ENCODE measurements at regions not wholly inside any gene's neighbourhood (a gene's known extent, or its start where the extent isn't known, plus 50 kb on each side); places are given as distances from the start of the nearest gene placed in this dataset.

DNA sequence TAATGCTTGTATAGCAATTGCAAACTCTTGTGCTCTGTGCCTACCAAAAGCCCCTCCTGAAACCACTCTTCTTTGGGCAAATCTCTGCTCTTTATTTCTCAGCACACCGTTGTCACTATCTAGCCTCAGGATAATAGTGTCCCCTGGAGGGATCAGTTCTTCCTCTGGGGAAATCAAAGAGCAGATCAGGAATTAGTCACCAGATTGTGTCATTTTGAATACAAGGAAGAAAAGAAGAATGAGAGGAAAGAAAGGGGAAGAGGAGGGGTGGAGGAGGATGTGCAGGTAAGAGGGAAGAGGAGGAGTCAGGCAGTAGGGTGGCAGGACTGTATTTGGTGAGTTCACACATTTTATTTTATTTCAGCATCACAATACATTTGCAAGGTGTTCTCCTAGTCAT is 256.4 kb downstream of the GRIN2B start:
- TF ChIP-seq, protein P1, sequence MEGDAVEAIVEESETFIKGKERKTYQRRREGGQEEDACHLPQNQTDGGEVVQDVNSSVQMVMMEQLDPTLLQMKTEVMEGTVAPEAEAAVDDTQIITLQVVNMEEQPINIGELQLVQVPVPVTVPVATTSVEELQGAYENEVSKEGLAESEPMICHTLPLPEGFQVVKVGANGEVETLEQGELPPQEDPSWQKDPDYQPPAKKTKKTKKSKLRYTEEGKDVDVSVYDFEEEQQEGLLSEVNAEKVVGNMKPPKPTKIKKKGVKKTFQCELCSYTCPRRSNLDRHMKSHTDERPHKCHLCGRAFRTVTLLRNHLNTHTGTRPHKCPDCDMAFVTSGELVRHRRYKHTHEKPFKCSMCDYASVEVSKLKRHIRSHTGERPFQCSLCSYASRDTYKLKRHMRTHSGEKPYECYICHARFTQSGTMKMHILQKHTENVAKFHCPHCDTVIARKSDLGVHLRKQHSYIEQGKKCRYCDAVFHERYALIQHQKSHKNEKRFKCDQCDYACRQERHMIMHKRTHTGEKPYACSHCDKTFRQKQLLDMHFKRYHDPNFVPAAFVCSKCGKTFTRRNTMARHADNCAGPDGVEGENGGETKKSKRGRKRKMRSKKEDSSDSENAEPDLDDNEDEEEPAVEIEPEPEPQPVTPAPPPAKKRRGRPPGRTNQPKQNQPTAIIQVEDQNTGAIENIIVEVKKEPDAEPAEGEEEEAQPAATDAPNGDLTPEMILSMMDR (conservative IDR thresholded peaks at IDR 0.05; ENCODE audit: low read depth, low read length), result no peak
- TF ChIP-seq EZH2 (IDR thresholded peaks at IDR 0.05; ENCODE audit: low read length, unreplicated experiment), result no peak
